DOHH2 (cell line): ENCODE measurements at regions not wholly inside any gene's neighbourhood (a gene's known extent, or its start where the extent isn't known, plus 50 kb on each side); places are given as distances from the start of the nearest gene placed in this dataset.

Experiments
- H3F3A ChIP-seq: fragments of 200-600 bp; sonication (generic), shearing (Covaris generic); 2 replicates; pipeline ENCODE4 v1.6.0; 2016; ENCODE audit warnings: antibody characterized with exemption, mild to moderate bottlenecking; ENCODE audit not compliant: control insufficient read depth, insufficient read depth
- H3K27ac ChIP-seq: fragments of 200-600 bp; sonication (generic); 2 replicates; pipeline ENCODE4 v1.5.1; 2014; ENCODE audit warnings: low read depth, mild to moderate bottlenecking, low read length, moderate library complexity
- H3K27me3 ChIP-seq: fragments of 200-600 bp; sonication (generic); 2 replicates; pipeline ENCODE4 v1.6.1; 2014; ENCODE audit warnings: mild to moderate bottlenecking, low read length, mixed read lengths; ENCODE audit not compliant: control insufficient read depth
- H3K36me3 ChIP-seq: fragments of 200-600 bp; sonication (generic); 2 replicates; pipeline ENCODE4 v1.6.1; 2014; ENCODE audit warnings: mild to moderate bottlenecking, low read length, moderate library complexity, mixed read lengths; ENCODE audit not compliant: control insufficient read depth
- H3K4me1 ChIP-seq: fragments of 200-600 bp; sonication (generic); 2 replicates; pipeline ENCODE4 v1.6.1; 2014; ENCODE audit warnings: mild to moderate bottlenecking, low read length, mixed read lengths; ENCODE audit not compliant: control insufficient read depth
- H3K4me2 ChIP-seq: fragments of 200-600 bp; sonication (generic); 2 replicates; pipeline ENCODE4 v1.6.0; 2014; ENCODE audit warnings: mild to moderate bottlenecking, low read length, moderate library complexity
- H3K4me3 ChIP-seq: fragments of 200-600 bp; sonication (generic); 2 replicates; pipeline ENCODE4 v1.5.1; 2014; ENCODE audit warnings: mild to moderate bottlenecking, low read length, mixed read lengths
- H3K79me2 ChIP-seq: fragments of 200-600 bp; sonication (generic); 2 replicates; pipeline ENCODE4 v1.6.1; 2014; ENCODE audit warnings: mild to moderate bottlenecking, low read length, mixed read lengths; ENCODE audit not compliant: control insufficient read depth
- H3K9me2 ChIP-seq: fragments of 200-600 bp; sonication (generic); replicated peaks from 2 replicates; pipeline ENCODE4 v1.6.1; 2014; ENCODE audit warnings: mild to moderate bottlenecking, low read length, mixed read lengths; ENCODE audit not compliant: control insufficient read depth
- H3K9me3 ChIP-seq: fragments of 200-600 bp; sonication (generic); 2 replicates; pipeline ENCODE4 v1.6.1; 2014; ENCODE audit warnings: antibody characterized with exemption, low read length, mixed read lengths; ENCODE audit not compliant: control insufficient read depth, insufficient read depth
- H4K20me1 ChIP-seq: fragments of 200-600 bp; sonication (generic); 2 replicates; pipeline ENCODE4 v1.6.0; 2014; ENCODE audit warnings: low read depth, mild to moderate bottlenecking, antibody characterized with exemption, low read length, moderate library complexity; ENCODE audit not compliant: control insufficient read depth, insufficient read depth
- CTCF ChIP-seq: fragments of 200-600 bp; sonication (generic); IDR thresholded peaks from one replicate; pipeline ENCODE4 v1.5.1; 2014; ENCODE audit warnings: antibody characterized with exemption, mild to moderate bottlenecking, low read depth, low read length; ENCODE audit not compliant: poor library complexity, severe bottlenecking
- EZH2phosphoT487 ChIP-seq: fragments of 200-600 bp; sonication (generic); IDR thresholded peaks from 2 replicates; pipeline ENCODE4 v1.6.1; 2017; ENCODE audit warnings: borderline replicate concordance, mild to moderate bottlenecking, antibody characterized with exemption, low read length, moderate library complexity, mixed read lengths

- Histone ChIP-seq H3K9me2 (no peaks in the 10 kb centered on the region), H3K79me2 (no peaks in the 10 kb centered on the region)
These were observed 131.5 kb downstream of the FAM161A start for GRCh38 chr2:61722318-61722717.

GRCh38 chr2:61721382-61721781, 132.5 kb downstream of the FAM161A start:
- H3K4me3 ChIP-seq: no peak overlapping the region
- H4K20me1 ChIP-seq: no peaks in the 10 kb centered on the region
- H3K9me3 ChIP-seq: no peaks in the 10 kb centered on the region
- H3K9me2 ChIP-seq: no peaks in the 10 kb centered on the region
- H3K36me3 ChIP-seq: no peaks in the 10 kb centered on the region
- H3K4me2 ChIP-seq: no peak overlapping the region
- TF ChIP-seq CTCF (no peak), EZH2phosphoT487 (no peak)
- no peaks in the 10 kb centered on the region for H3F3A ChIP-seq
- no peak overlapping the region for H3K27ac ChIP-seq
- H3K4me1 ChIP-seq: no peaks in the 10 kb centered on the region
- no peaks in the 10 kb centered on the region for H3K79me2 ChIP-seq
- H3K27me3 ChIP-seq: 0 out of 2 replicates have a peak, but pooled peaks cover 6% of the 10 kb centered on the region

More at GRCh38 chr2:61722318-61722717, 131.5 kb downstream of the FAM161A start:
- Histone ChIP-seq H4K20me1 (no peaks in the 10 kb centered on the region), H3K36me3 (no peaks in the 10 kb centered on the region), H3F3A (no peaks in the 10 kb centered on the region), H3K4me2 (no peak overlapping the region), H3K27ac (no peak overlapping the region), H3K9me3 (peaks cover 3% of the 10 kb centered on the region; the same call in 1 of the 2 replicates), H3K4me3 (no peak overlapping the region), H3K4me1 (no peaks in the 10 kb centered on the region), H3K27me3 (0 out of 2 replicates have a peak, but pooled peaks cover 6% of the 10 kb centered on the region)
- TF ChIP-seq CTCF (no peak), EZH2phosphoT487 (no peak)

- Histone ChIP-seq H3K9me3 (no peaks in the 10 kb centered on the region), H3K4me2 (no peak overlapping the region), H3K9me2 (no peaks in the 10 kb centered on the region), H3K4me1 (no peaks in the 10 kb centered on the region), H3K79me2 (no peaks in the 10 kb centered on the region), H3K36me3 (no peaks in the 10 kb centered on the region), H3F3A (no peaks in the 10 kb centered on the region), H4K20me1 (no peaks in the 10 kb centered on the region), H3K27ac (no peak overlapping the region), H3K27me3 (0 out of 2 replicates have a peak, but pooled peaks cover 6% of the 10 kb centered on the region), H3K4me3 (no peak overlapping the region)
- no peak for TF ChIP-seq EZH2phosphoT487
- TF ChIP-seq CTCF: no peak
These were observed 132.9 kb downstream of the FAM161A start for GRCh38 chr2:61720911-61721310.

- H3K4me3 ChIP-seq: no peak overlapping the region
- H3K9me3 ChIP-seq: no peaks in the 10 kb centered on the region
- H3K9me2 ChIP-seq: no peaks in the 10 kb centered on the region
These were observed 134.9 kb downstream of the FAM161A start for GRCh38 chr2:61718965-61719364.

More at GRCh38 chr2:61718965-61719364, 134.9 kb downstream of the FAM161A start:
- no peak overlapping the region for H3K4me2 ChIP-seq
- 0 out of 2 replicates have a peak, but pooled peaks cover 6% of the 10 kb centered on the region for H3K27me3 ChIP-seq
- no peaks in the 10 kb centered on the region for H4K20me1 ChIP-seq
- no peaks in the 10 kb centered on the region for H3F3A ChIP-seq
- no peaks in the 10 kb centered on the region for H3K79me2 ChIP-seq
- H3K4me1 ChIP-seq: no peaks in the 10 kb centered on the region
- no peaks in the 10 kb centered on the region for H3K36me3 ChIP-seq
- TF ChIP-seq EZH2phosphoT487 (no peak), CTCF (no peak)
- no peak overlapping the region for H3K27ac ChIP-seq
